ENCODE measurements at regions not wholly inside any gene's neighbourhood (a gene's known extent, or its start where the extent isn't known, plus 50 kb on each side); places are given as distances from the start of the nearest gene placed in this dataset.

DNA sequence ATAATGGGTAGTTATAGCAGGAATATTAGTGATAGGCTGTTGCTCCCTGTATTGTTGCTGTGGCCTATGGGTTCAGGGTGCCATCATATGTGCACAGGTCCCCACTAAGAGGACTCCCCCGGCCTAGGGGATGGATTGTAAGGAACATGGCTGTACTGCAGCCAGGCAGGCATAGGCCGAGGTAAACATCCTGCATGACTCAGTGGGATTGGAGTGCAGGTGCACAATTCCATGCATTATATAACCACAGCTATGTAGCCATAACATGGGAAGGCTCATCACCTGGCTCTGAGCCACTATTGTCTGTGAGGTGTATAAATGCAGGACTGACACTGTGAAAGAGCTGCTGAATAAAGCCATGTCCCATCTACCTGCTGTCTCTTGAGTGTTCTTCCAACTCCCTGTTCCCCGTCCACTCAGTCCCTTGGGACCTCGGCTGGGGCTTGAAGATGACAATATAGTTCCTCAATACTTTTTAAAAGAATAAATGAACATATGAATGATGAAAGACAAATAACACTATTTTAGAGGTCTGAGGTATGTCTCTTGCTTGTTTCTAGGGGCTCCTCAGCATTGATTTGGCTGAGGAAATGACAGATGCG is 425.2 kb downstream of the IDS start:
- H3K4me3 ChIP-seq (replicated peaks; ENCODE audit: low read depth, low read length): no peak overlapping the region
- TF ChIP-seq, protein P1, sequence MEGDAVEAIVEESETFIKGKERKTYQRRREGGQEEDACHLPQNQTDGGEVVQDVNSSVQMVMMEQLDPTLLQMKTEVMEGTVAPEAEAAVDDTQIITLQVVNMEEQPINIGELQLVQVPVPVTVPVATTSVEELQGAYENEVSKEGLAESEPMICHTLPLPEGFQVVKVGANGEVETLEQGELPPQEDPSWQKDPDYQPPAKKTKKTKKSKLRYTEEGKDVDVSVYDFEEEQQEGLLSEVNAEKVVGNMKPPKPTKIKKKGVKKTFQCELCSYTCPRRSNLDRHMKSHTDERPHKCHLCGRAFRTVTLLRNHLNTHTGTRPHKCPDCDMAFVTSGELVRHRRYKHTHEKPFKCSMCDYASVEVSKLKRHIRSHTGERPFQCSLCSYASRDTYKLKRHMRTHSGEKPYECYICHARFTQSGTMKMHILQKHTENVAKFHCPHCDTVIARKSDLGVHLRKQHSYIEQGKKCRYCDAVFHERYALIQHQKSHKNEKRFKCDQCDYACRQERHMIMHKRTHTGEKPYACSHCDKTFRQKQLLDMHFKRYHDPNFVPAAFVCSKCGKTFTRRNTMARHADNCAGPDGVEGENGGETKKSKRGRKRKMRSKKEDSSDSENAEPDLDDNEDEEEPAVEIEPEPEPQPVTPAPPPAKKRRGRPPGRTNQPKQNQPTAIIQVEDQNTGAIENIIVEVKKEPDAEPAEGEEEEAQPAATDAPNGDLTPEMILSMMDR (IDR thresholded peaks at IDR 0.05; ENCODE audit: low read depth, low read length, missing control alignments): no peak
- no peak for DNase-seq (ENCODE audit: extremely low read depth, low read depth)

DNA sequence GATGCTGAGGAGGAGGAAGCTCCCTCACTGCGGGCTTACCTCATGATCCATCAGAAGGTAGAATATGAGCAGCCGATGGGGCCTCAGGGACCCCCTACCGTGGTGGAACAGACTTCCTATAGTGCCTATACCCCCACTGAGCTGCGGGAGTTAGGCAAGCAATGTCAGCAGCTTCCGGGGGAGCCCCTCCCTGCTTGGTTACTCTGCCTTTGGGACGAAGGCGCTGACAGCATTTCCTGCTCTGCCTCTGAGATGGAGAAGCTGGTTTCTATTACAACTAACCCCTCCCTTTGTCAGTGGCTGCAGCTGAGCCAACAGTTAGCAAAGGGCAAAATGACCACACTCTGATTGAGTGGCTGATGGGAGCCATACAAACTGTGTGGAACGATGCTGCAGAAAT is 430.7 kb downstream of the IDS start:
- no peak for DNase-seq (ENCODE audit: extremely low read depth, low read depth)
- TF ChIP-seq, protein P1 (IDR thresholded peaks at IDR 0.05; ENCODE audit: low read depth, low read length, missing control alignments): no peak
- H3K4me3 ChIP-seq (replicated peaks; ENCODE audit: low read depth, low read length): no peak overlapping the region

DNA sequence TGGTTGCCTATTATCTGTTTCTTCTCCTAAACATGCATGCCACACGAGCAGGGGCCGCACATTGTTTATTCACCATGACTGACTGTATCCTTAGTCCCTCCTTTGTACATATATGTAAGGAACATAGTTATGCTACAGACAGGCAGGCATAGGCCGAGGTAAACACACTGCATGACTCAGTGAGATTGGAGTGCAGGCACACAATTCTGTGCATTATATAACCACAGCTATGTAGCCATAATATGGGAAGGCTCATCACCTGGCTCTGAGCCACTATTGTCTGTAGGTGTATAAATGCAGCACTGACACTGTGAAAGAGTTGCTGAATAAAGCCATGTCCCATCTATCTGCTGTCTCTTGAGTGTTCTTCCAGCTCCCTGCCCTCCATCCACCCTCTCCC is 431.6 kb downstream of the IDS start:
- H3K4me3 ChIP-seq (replicated peaks; ENCODE audit: low read depth, low read length): no peak overlapping the region
- TF ChIP-seq, protein P1 (IDR thresholded peaks at IDR 0.05; ENCODE audit: low read depth, low read length, missing control alignments): no peak
- DNase-seq (ENCODE audit: extremely low read depth, low read depth): no peak

DNA sequence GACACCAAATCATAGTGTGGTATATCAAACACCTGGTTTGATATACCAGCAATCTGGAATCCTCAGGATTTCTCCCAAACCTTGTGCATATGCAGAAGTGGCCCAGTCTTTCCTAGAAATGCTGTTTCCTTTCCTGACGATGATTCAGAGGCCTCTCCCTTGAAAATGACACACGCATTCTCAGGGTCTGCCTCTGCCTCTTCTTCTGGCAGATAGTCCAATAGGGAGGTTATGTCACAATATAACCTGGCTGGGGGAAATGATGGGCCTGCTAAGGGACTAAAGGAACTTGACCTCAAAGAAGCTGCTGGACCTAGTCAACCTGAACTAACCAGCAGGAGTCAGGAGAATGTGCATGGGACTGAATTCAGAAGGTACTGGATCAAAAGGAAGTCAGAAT is 435.2 kb downstream of the IDS start:
- TF ChIP-seq, protein P1 (IDR thresholded peaks at IDR 0.05; ENCODE audit: low read depth, low read length, missing control alignments): no peak
- DNase-seq (ENCODE audit: extremely low read depth, low read depth): no peak

DNA sequence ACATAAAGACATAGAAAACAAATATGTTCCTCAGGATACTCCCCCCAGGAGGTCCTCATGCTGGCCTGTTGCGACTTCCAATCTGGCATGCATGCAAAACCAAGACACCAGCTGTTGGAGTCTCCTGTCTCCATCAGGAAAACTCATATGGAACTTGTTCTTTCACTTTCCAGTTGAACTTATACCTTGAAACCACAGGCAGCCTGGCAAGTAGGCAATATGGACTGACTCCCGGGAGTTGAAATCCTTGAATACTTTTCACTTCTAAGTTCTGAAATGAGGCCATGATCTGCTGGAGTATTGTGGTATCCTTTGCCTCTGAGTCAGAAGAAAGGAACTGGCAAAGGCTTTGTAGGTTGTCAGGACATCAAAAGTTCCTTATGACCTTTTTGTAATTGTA is 444.2 kb downstream of the IDS start:
- TF ChIP-seq, protein P1 (IDR thresholded peaks at IDR 0.05; ENCODE audit: low read depth, low read length, missing control alignments): no peak
- H3K4me3 ChIP-seq (replicated peaks; ENCODE audit: low read depth, low read length): no peak overlapping the region
- DNase-seq (ENCODE audit: extremely low read depth, low read depth): no peak

More for the DNA sequence above, 435.2 kb downstream of the IDS start:
- no peak overlapping the region for H3K4me3 ChIP-seq (replicated peaks; ENCODE audit: low read depth, low read length)

Data from HFF-Myc (cell line).